A549 (cell line): ENCODE measurements at regions not wholly inside any gene's neighbourhood (a gene's known extent, or its start where the extent isn't known, plus 50 kb on each side); places are given as distances from the start of the nearest gene placed in this dataset.

Experiments used
- BCL3 ChIP-seq: fragments of >200 bp; sonication (Bioruptor Twin); formaldehyde crosslinking; IDR thresholded peaks from 3 replicates; pipeline ENCODE4 v1.6.1; 2016
- CBX8 ChIP-seq: fragments of 200-600 bp; sonication (generic); IDR thresholded peaks from 2 replicates; pipeline ENCODE4 v1.6.1; 2016
- CTCF ChIP-seq: fragments of >200 bp; sonication (Bioruptor Twin); formaldehyde crosslinking; IDR thresholded peaks from 3 replicates; pipeline ENCODE4 v1.5.1; 2016
- EHMT2 ChIP-seq: fragments of 200-600 bp; sonication (generic); IDR thresholded peaks from 2 replicates; pipeline ENCODE4 v1.6.1; 2016; ENCODE audit warnings: antibody characterized with exemption, low read depth, mild to moderate bottlenecking, moderate library complexity
- MAX ChIP-seq: IDR thresholded peaks from 2 replicates; pipeline ENCODE4 v1.6.1; 2012
- MYC ChIP-seq: IDR thresholded peaks from 2 replicates; pipeline ENCODE4 v1.6.1; 2012; ENCODE audit warnings: mild to moderate bottlenecking, inconsistent platforms, low read length, improper control_type of control experiment, borderline replicate concordance
- RFX5 ChIP-seq: fragments of 450-650 bp; IDR thresholded peaks from 2 replicates; pipeline ENCODE4 v1.7.1; 2014; ENCODE audit warnings: antibody characterized with exemption, mild to moderate bottlenecking, moderate library complexity
- SMC3 ChIP-seq: fragments of >200 bp; sonication (Bioruptor Twin); formaldehyde crosslinking; IDR thresholded peaks from 3 replicates; pipeline ENCODE4 v1.6.1; 2018; ENCODE audit warnings: inconsistent platforms

GRCh38 chr2:133966720-133967304 lies 287.1 kb upstream of the MGAT5 start:
- no peak for TF ChIP-seq EHMT2
- TF ChIP-seq BCL3 = no peak
- TF ChIP-seq CTCF = no peak
- no peak for TF ChIP-seq MYC
- no peak for TF ChIP-seq RFX5
- no peak for TF ChIP-seq SMC3
- TF ChIP-seq CBX8 = no peak
- TF ChIP-seq MAX = no peak
